Endothelial cell of umbilical vein (primary cell): ENCODE measurements at regions not wholly inside any gene's neighbourhood (a gene's known extent, or its start where the extent isn't known, plus 50 kb on each side); places are given as distances from the start of the nearest gene placed in this dataset.

ENCODE experiments used
- BruUV-seq: library from RNA; stranded (reverse); fragments of 400-500 nt; replicated peaks from 2 replicates; lab custom pipeline; 2021; lab: Mats Ljungman, UMichigan
- CTCF ChIA-PET: fragments of 300-600, 350-600 bp; sonication (Branson Sonifier 250); formaldehyde crosslinking; loops from one replicate; lab custom pipeline; 2021; ENCODE audit warnings: antibody characterized with exemption, inconsistent platforms; lab: Charles Lee
- POLR2A ChIA-PET: fragments of 300-600, 350-600 bp; sonication (Branson Sonifier 250); formaldehyde crosslinking; loops from one replicate; lab custom pipeline; 2021; ENCODE audit warnings: antibody characterized with exemption, inconsistent platforms; lab: Charles Lee
- DNase-seq: peaks from one replicate; pipeline ENCODE4 v3.0.0-alpha.2; 2011; ENCODE audit warnings: low read depth, low spot score
- FAIRE-seq: peaks from 2 replicates; lab custom pipeline; 2011; peaks lifted over from hg19 to GRCh38; lab: Jason Lieb, UNC
- H2AFZ ChIP-seq: 2 replicates; pipeline ENCODE4 v1.6.0; 2012; ENCODE audit warnings: low read depth, low read length, control low read depth, inconsistent platforms
- H3K27ac ChIP-seq: 2 replicates; pipeline ENCODE4 v1.5.1; 2011; ENCODE audit warnings: low read depth, mild to moderate bottlenecking, control low read depth, low read length, moderate library complexity; ENCODE audit not compliant: insufficient read depth
- H3K27me3 ChIP-seq, 2 experiments: 2 replicates each; pipeline versions ENCODE4 v1.6.0 to v1.6.1; 2011; ENCODE audit warnings: low read length in 2 of 2, mixed read lengths in 1 of 2; ENCODE audit not compliant: control insufficient read depth in 2 of 2, insufficient read depth in 2 of 2
- H3K36me3 ChIP-seq, 2 experiments: 2 replicates in 1 of 2; 3 replicates in 1 of 2; pipeline ENCODE4 v1.5.1; 2011; ENCODE audit warnings: low read length in 2 of 2, mild to moderate bottlenecking in 1 of 2, moderate library complexity in 1 of 2; ENCODE audit not compliant: control insufficient read depth in 2 of 2, insufficient read depth in 2 of 2; ENCODE audit errors: extremely low read depth in 1 of 2
- H3K4me1 ChIP-seq: 3 replicates; pipeline ENCODE4 v1.5.1; 2011; ENCODE audit warnings: mild to moderate bottlenecking, low read length; ENCODE audit not compliant: control insufficient read depth, insufficient read depth; ENCODE audit errors: extremely low read depth
- H3K4me2 ChIP-seq: 2 replicates; pipeline ENCODE4 v1.6.1; 2011; ENCODE audit warnings: low read length, control low read depth, mixed read lengths; ENCODE audit not compliant: insufficient read depth
- H3K4me3 ChIP-seq, 3 experiments: fragments of 200-600 bp in 1 of 3; sonication (generic), shearing (Covaris generic) in 1 of 3; replicated peaks in 1 of 3; 2 replicates each; pipeline ENCODE4 v1.5.1; 2011 to 2016; ENCODE audit warnings: control low read depth in 3 of 3, low read length in 3 of 3, mild to moderate bottlenecking in 2 of 3, inconsistent platforms in 1 of 3, low read depth in 1 of 3, moderate library complexity in 1 of 3; ENCODE audit not compliant: insufficient read depth in 1 of 3
- H3K79me2 ChIP-seq: 2 replicates; pipeline ENCODE4 v1.6.0; 2012; ENCODE audit warnings: low read length, inconsistent platforms; ENCODE audit not compliant: control insufficient read depth, insufficient read depth
- H3K9ac ChIP-seq: replicated peaks from 2 replicates; pipeline ENCODE3; 2011; ENCODE audit warnings: low read length, control low read depth; ENCODE audit not compliant: insufficient read depth; ENCODE audit errors: extremely low read depth
- H3K9me1 ChIP-seq: replicated peaks from 3 replicates; pipeline ENCODE4 v1.6.0; 2011; ENCODE audit warnings: mild to moderate bottlenecking, low read length; ENCODE audit not compliant: control insufficient read depth, insufficient read depth; ENCODE audit errors: extremely low read depth
- H3K9me3 ChIP-seq: replicated peaks from 2 replicates; pipeline ENCODE4 v1.5.1; 2012; ENCODE audit warnings: low read length, inconsistent platforms; ENCODE audit not compliant: control insufficient read depth, insufficient read depth
- H4K20me1 ChIP-seq: replicated peaks from 2 replicates; pipeline ENCODE3; 2011; ENCODE audit warnings: mild to moderate bottlenecking, low read length; ENCODE audit not compliant: control insufficient read depth, insufficient read depth; ENCODE audit errors: extremely low read depth
- CTCF ChIP-seq, 2 donors: IDR thresholded peaks; 1 replicate in 1 of 2; 2 replicates in 1 of 2; pipeline ENCODE4 v1.5.1; 2011; ENCODE audit warnings: low read length in 2 of 2, mild to moderate bottlenecking in 2 of 2, moderate library complexity in 2 of 2, control low read depth in 1 of 2, inconsistent platforms in 1 of 2, low read depth in 1 of 2; ENCODE audit not compliant: insufficient read depth in 1 of 2; ENCODE audit errors: extremely low read depth in 1 of 2
- FOS ChIP-seq: IDR thresholded peaks from 2 replicates; pipeline ENCODE4 v1.6.1; 2011; ENCODE audit warnings: mild to moderate bottlenecking, low read length, moderate library complexity, borderline replicate concordance; ENCODE audit not compliant: insufficient read depth
- POLR2A ChIP-seq: IDR thresholded peaks from 2 replicates; pipeline ENCODE4 v1.6.1; 2012; ENCODE audit warnings: low read depth, mild to moderate bottlenecking, control low read depth, low read length
- POLR2AphosphoS5 ChIP-seq: IDR thresholded peaks from 2 replicates; pipeline ENCODE4 v1.6.1; 2012; ENCODE audit warnings: low read depth, mild to moderate bottlenecking, control low read depth, low read length, moderate library complexity; ENCODE audit not compliant: insufficient read depth
- dilution Hi-C: fragments of 300-500 bp; cut with MboI; formaldehyde crosslinking; loops from one replicate; pipeline ENCODE4 v1.15.0; 2019; ENCODE audit warnings: low sequenced_read_pairs; ENCODE audit not compliant: extremely low pct_ligation_motif_present
- intact Hi-C: fragments of 100-400 bp; cut with micrococcal nuclease; formaldehyde crosslinking; loops from one replicate; pipeline ENCODE4 v1.10.0; 2022

GRCh38 chr2:54366487-54367280 lies 89.4 kb upstream of the SPTBN1 start:
- Histone ChIP-seq H3K27ac (no peak overlapping the region), H3K4me1 (no peaks in the 10 kb centered on the region), H2AFZ (no peak overlapping the region), H3K36me3 (no peaks in the 10 kb centered on the region), H3K4me3 (no peak overlapping the region), H3K9ac (no peak overlapping the region), H3K79me2 (no peaks in the 10 kb centered on the region), H3K9me3 (no peaks in the 10 kb centered on the region), H4K20me1 (no peaks in the 10 kb centered on the region), H3K27me3 (no peaks in the 10 kb centered on the region), H3K4me2 (no peak overlapping the region), H3K9me1 (no peaks in the 10 kb centered on the region)
- TF ChIP-seq POLR2A (no peak), CTCF (IDR thresholded peaks at IDR 0.05; ENCODE audit: extremely low read depth in 1 of 2, insufficient read depth in 1 of 2, low read depth in 1 of 2, low read length in 2 of 2) (no peak), FOS (no peak), POLR2AphosphoS5 (no peak)
- no TSS peak for BruUV-seq
- dilution Hi-C loops (no loop called here), intact Hi-C loops (no loop called here)
- CTCF ChIA-PET = no interaction called here
- DNase-seq = no peak
- FAIRE-seq = no peak
- POLR2A ChIA-PET = no interaction called here
